Neural crest cell (in vitro differentiated cells): ENCODE measurements at regions not wholly inside any gene's neighbourhood (a gene's known extent, or its start where the extent isn't known, plus 50 kb on each side); places are given as distances from the start of the nearest gene placed in this dataset.

ENCODE experiments used
- DNase-seq: peaks from one replicate; pipeline ENCODE4 v3.0.0; 2021; ENCODE audit warnings: low read depth, mixed read lengths, low spot score
- H3K27ac Mint-ChIP-seq: one replicate; pipeline ENCODE4 v1.8.0; 2021; ENCODE audit warnings: mild to moderate bottlenecking, mixed read lengths; ENCODE audit not compliant: unreplicated experiment
- H3K27me3 Mint-ChIP-seq: 2 replicates; pipeline ENCODE4 v1.8.0; 2021; ENCODE audit warnings: low read depth, mild to moderate bottlenecking, mixed read lengths
- H3K36me3 Mint-ChIP-seq: 2 replicates; pipeline ENCODE4 v1.8.0; 2021; ENCODE audit warnings: low read depth, mild to moderate bottlenecking, mixed read lengths
- H3K4me1 Mint-ChIP-seq: 2 replicates; pipeline ENCODE4 v1.8.0; 2021; ENCODE audit warnings: mixed read lengths
- H3K4me3 Mint-ChIP-seq: one replicate; pipeline ENCODE4 v1.8.0; 2021; ENCODE audit warnings: mild to moderate bottlenecking, mixed read lengths
- H3K9me3 Mint-ChIP-seq: 2 replicates; pipeline ENCODE4 v1.8.0; 2021; ENCODE audit warnings: mixed read lengths
- TF ChIP-seq, protein P1 (sequence below): fragments of 200-600 bp; sonication (generic); conservative IDR thresholded peaks from 2 replicates; pipeline ENCODE4 v1.5.0; 2021; ENCODE audit warnings: antibody characterized with exemption, mild to moderate bottlenecking

DNA sequence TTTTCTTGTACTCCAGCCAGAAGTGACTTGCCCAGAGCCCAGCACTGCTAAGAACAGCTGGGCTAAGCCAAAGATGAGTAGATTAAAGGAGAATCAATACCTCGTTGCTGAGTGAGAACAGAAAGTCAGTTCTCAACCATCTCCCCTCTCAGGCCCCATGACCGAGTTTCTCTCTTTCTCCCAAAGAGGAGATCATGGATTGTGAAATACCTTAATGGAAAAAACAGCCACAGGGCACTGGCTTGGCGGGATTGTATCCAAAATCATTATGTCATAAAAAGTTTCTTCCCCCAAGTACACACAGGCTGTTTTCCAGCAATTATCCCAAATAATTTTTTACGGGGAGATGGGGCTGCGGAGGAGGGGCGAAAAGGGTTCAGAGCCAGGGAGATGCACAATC is 111.8 kb upstream of the TMEM45B start:
- TF ChIP-seq, protein P1, sequence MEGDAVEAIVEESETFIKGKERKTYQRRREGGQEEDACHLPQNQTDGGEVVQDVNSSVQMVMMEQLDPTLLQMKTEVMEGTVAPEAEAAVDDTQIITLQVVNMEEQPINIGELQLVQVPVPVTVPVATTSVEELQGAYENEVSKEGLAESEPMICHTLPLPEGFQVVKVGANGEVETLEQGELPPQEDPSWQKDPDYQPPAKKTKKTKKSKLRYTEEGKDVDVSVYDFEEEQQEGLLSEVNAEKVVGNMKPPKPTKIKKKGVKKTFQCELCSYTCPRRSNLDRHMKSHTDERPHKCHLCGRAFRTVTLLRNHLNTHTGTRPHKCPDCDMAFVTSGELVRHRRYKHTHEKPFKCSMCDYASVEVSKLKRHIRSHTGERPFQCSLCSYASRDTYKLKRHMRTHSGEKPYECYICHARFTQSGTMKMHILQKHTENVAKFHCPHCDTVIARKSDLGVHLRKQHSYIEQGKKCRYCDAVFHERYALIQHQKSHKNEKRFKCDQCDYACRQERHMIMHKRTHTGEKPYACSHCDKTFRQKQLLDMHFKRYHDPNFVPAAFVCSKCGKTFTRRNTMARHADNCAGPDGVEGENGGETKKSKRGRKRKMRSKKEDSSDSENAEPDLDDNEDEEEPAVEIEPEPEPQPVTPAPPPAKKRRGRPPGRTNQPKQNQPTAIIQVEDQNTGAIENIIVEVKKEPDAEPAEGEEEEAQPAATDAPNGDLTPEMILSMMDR = no peak
- DNase-seq = no peak

DNA sequence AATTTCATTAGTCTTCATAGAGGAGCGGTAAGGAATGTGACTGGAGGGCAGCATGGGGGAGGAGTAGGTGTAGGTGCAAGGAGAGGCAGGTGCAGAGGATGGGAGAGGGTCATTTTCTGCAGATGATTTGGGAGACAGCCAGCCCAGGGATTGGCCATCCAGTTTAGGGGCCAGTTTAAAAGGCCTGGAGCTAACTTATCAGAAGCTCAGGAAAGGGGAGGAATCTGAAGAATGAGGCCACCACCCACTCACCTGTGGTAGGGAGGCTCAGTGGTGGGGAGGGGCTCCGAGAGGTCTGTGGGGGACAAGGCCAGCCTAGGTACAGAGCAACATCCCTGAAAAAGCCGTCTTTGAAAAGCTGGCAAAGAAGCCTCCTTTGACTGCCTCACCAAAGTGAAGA is 110.8 kb upstream of the TMEM45B start:
- Mint-ChIP-seq H3K36me3 (no peaks in the 10 kb centered on the region), H3K4me1 (peaks cover 7% of the 10 kb centered on the region), H3K27me3 (peaks cover 11% of the 10 kb centered on the region), H3K27ac (no peak overlapping the region), H3K4me3 (no peak overlapping the region), H3K9me3 (peaks cover 3% of the 10 kb centered on the region)
- DNase-seq = no peak
- TF ChIP-seq, protein P1 = no peak

More for the DNA sequence above, 111.8 kb upstream of the TMEM45B start:
- Mint-ChIP-seq H3K27me3 (peaks cover 19% of the 10 kb centered on the region), H3K9me3 (peaks cover 3% of the 10 kb centered on the region), H3K36me3 (no peaks in the 10 kb centered on the region), H3K4me3 (no peak overlapping the region), H3K27ac (no peak overlapping the region), H3K4me1 (peaks cover 7% of the 10 kb centered on the region)

DNA sequence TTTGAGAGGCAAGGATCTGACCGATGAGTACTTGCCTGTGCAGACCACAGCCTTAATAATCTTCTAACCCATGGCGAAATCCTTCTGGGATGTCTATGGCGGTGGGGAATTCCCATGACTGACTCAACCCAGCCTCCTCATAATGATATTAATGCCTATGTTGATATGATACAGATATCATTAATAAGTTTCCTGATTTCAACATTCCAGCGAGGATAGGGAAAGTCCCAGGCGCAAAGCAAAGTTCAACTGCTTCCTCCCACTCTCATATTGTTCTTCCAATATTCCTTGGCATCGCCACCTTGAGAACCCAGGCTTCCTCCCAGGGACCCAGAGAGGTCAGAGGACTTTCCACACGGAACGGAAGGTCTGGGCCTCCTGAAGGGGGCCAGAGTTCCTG is 110.3 kb upstream of the TMEM45B start:
- H3K4me1 Mint-ChIP-seq = peaks cover 7% of the 10 kb centered on the region

DNA sequence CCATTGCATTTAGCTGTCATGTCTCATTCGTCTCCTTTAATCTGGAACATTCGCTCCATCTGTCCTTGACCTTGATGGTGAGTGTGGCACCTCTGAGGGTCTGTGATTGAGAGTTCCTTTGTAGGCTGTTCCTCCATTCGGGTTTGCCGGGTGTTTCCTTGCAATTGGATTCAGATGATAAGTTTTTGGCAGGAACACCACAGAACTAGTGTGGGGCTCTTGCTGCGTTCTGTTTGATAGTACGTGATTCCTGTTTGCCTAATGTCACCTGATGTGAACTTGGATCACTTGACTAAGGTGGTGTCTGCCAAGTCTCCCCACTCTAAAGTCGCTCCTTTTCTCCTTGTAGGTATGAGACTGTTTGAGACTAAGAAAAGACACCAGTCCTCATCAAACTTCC is 109.7 kb upstream of the TMEM45B start:
- TF ChIP-seq, protein P1 = no peak
- Mint-ChIP-seq H3K4me3 (no peak overlapping the region), H3K27ac (no peak overlapping the region), H3K27me3 (peaks cover under 1% of the 10 kb centered on the region), H3K36me3 (no peaks in the 10 kb centered on the region), H3K9me3 (peaks cover 3% of the 10 kb centered on the region), H3K4me1 (peaks cover 7% of the 10 kb centered on the region)
- no peak for DNase-seq

More for the DNA sequence above, 110.3 kb upstream of the TMEM45B start:
- peaks cover 3% of the 10 kb centered on the region for H3K9me3 Mint-ChIP-seq
- no peaks in the 10 kb centered on the region for H3K36me3 Mint-ChIP-seq
- no peak overlapping the region for H3K4me3 Mint-ChIP-seq
- H3K27me3 Mint-ChIP-seq = peaks cover 6% of the 10 kb centered on the region
- DNase-seq = no peak
- TF ChIP-seq, protein P1 = no peak
- H3K27ac Mint-ChIP-seq = no peak overlapping the region

DNA sequence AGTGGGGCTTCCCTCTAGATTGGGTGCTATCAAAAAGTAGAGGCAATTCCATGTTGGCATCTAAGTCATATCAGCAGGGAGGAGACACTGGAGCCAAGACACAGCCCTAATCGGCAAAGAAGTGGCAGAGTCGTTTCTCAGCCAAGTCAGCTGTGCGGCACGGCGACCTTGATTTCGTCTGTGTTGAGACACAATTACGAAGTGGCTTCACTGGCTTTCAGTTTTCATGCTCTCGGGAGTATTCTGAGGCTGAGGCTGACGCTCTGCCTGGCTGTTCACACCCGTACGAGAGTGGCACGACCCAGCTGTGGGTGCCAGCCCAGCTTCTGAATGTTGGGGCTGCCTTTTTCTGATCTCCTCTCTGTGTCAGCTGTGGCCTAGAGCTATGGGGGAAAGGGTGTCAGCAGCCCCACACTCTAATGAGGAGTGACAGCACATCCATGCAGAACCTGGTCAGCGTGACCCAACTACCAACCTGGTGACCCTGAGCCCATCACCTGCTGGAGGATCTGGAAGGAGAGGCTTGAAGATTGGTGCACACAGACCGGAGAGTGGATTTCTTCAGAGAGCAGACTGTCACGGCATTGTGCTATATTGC is 105.7 kb upstream of the TMEM45B start:
- Mint-ChIP-seq H3K36me3 (no peaks in the 10 kb centered on the region), H3K4me3 (no peak overlapping the region), H3K4me1 (no peaks in the 10 kb centered on the region), H3K27me3 (peaks cover 4% of the 10 kb centered on the region), H3K27ac (no peak overlapping the region), H3K9me3 (peaks cover 3% of the 10 kb centered on the region)
- no peak for DNase-seq
- TF ChIP-seq, protein P1 = no peak
